Neural cell (in vitro differentiated cells): ENCODE measurements at regions not wholly inside any gene's neighbourhood (a gene's known extent, or its start where the extent isn't known, plus 50 kb on each side); places are given as distances from the start of the nearest gene placed in this dataset.

ENCODE experiments used
- H2AFZ ChIP-seq: fragments of 200-600, 300-800 bp; sonication (generic), shearing (Covaris generic); 2 replicates; pipeline ENCODE4 v1.6.0; 2014; ENCODE audit warnings: low read depth, mild to moderate bottlenecking, antibody characterized with exemption, low read length, moderate library complexity
- H3F3A ChIP-seq: fragments of 200-600 bp; shearing (Covaris generic); 2 replicates; pipeline ENCODE4 v1.6.1; 2016; ENCODE audit warnings: mild to moderate bottlenecking, moderate library complexity, mixed read lengths, antibody characterized with exemption, low read length; ENCODE audit not compliant: insufficient read depth, poor library complexity, severe bottlenecking
- H3K27ac ChIP-seq: fragments of 200-600, 300-800 bp; sonication (generic), shearing (Covaris generic); 2 replicates; pipeline ENCODE4 v1.5.1; 2014; ENCODE audit warnings: mild to moderate bottlenecking, low read length, moderate library complexity
- H3K27me3 ChIP-seq: fragments of 300-800, 200-600 bp; sonication (generic), shearing (Covaris generic); 2 replicates; pipeline ENCODE4 v1.6.0; 2014; ENCODE audit warnings: mild to moderate bottlenecking, low read depth, low read length, moderate library complexity; ENCODE audit not compliant: insufficient read depth
- H3K36me3 ChIP-seq: fragments of 300-800, 200-600 bp; sonication (generic), shearing (Covaris generic); 2 replicates; pipeline ENCODE4 v1.5.1; 2014; ENCODE audit warnings: mild to moderate bottlenecking, antibody characterized with exemption, low read length, moderate library complexity; ENCODE audit not compliant: insufficient read depth
- H3K4me2 ChIP-seq: fragments of 300-800, 200-600 bp; sonication (generic), shearing (Covaris generic); 2 replicates; pipeline ENCODE4 v1.6.0; 2014; ENCODE audit warnings: mild to moderate bottlenecking, low read length
- H3K4me3 ChIP-seq: fragments of 300-800, 200-600 bp; sonication (generic), shearing (Covaris generic); 2 replicates; pipeline ENCODE4 v1.5.1; 2014; ENCODE audit warnings: mild to moderate bottlenecking, low read length, moderate library complexity
- H3K79me2 ChIP-seq: fragments of 200-600 bp; shearing (Covaris generic); replicated peaks from 2 replicates; pipeline ENCODE4 v1.6.0; 2014; ENCODE audit warnings: mild to moderate bottlenecking, low read length, moderate library complexity; ENCODE audit not compliant: insufficient read depth
- H3K9ac ChIP-seq: fragments of 300-800, 200-600 bp; sonication (generic), shearing (Covaris generic); 2 replicates; pipeline ENCODE4 v1.6.1; 2016; ENCODE audit warnings: mild to moderate bottlenecking, low read length, mixed read lengths
- H3K9me2 ChIP-seq: fragments of 200-600 bp; shearing (Covaris generic); 2 replicates; pipeline ENCODE4 v1.6.1; 2016; ENCODE audit warnings: mild to moderate bottlenecking, low read length, mixed read lengths; ENCODE audit not compliant: insufficient read depth
- H3K9me3 ChIP-seq: fragments of 200-600, 300-800 bp; sonication (generic), shearing (Covaris generic); 2 replicates; pipeline ENCODE4 v1.6.1; 2016; ENCODE audit warnings: mild to moderate bottlenecking, mixed run types, low read length, moderate library complexity, mixed read lengths
- H4K20me1 ChIP-seq: fragments of 200-600 bp; shearing (Covaris generic); 2 replicates; pipeline ENCODE4 v1.6.1; 2016; ENCODE audit warnings: mild to moderate bottlenecking, mixed run types; ENCODE audit not compliant: insufficient read depth
- EP300 ChIP-seq: fragments of 450-650 bp; conservative IDR thresholded peaks from 2 replicates; pipeline ENCODE4 v1.6.1; 2014; ENCODE audit warnings: antibody characterized with exemption, mild to moderate bottlenecking, moderate library complexity; ENCODE audit not compliant: poor library complexity, severe bottlenecking
- EZH2 ChIP-seq: fragments of 200-600, 300-800 bp; shearing (Covaris generic), sonication (generic); IDR thresholded peaks from 2 replicates; pipeline ENCODE4 v1.6.1; 2014; ENCODE audit warnings: antibody characterized with exemption, low read length, borderline replicate concordance, mild to moderate bottlenecking; ENCODE audit not compliant: insufficient read depth, poor library complexity, severe bottlenecking
- MXI1 ChIP-seq: fragments of 450-650 bp; conservative IDR thresholded peaks from 2 replicates; pipeline ENCODE4 v1.6.1; 2014; ENCODE audit warnings: antibody characterized with exemption, mild to moderate bottlenecking; ENCODE audit not compliant: poor library complexity, severe bottlenecking
- POLR2AphosphoS5 ChIP-seq: IDR thresholded peaks from 2 replicates; pipeline ENCODE4 v1.6.1; 2012
- RAD21 ChIP-seq: fragments of 450-650 bp; conservative IDR thresholded peaks from 2 replicates; pipeline ENCODE4 v1.6.1; 2014; ENCODE audit warnings: antibody characterized with exemption, mild to moderate bottlenecking, moderate library complexity
- SMC3 ChIP-seq: fragments of 450-650 bp; conservative IDR thresholded peaks from 2 replicates; pipeline ENCODE4 v1.6.1; 2014; ENCODE audit warnings: antibody characterized with exemption, mild to moderate bottlenecking, moderate library complexity; ENCODE audit not compliant: poor library complexity
- TAF1 ChIP-seq: IDR thresholded peaks from 2 replicates; pipeline ENCODE4 v1.6.1; 2012; ENCODE audit warnings: low read depth
- TF ChIP-seq, protein P1 (sequence below): IDR thresholded peaks from 2 replicates; pipeline ENCODE4 v1.6.1; 2012; ENCODE audit warnings: borderline replicate concordance
- TF ChIP-seq, protein P2 (sequence below): fragments of 450-650 bp; IDR thresholded peaks from 2 replicates; pipeline ENCODE4 v1.5.1; 2014; ENCODE audit warnings: antibody characterized with exemption, mild to moderate bottlenecking, moderate library complexity; ENCODE audit not compliant: poor library complexity, severe bottlenecking

DNA sequence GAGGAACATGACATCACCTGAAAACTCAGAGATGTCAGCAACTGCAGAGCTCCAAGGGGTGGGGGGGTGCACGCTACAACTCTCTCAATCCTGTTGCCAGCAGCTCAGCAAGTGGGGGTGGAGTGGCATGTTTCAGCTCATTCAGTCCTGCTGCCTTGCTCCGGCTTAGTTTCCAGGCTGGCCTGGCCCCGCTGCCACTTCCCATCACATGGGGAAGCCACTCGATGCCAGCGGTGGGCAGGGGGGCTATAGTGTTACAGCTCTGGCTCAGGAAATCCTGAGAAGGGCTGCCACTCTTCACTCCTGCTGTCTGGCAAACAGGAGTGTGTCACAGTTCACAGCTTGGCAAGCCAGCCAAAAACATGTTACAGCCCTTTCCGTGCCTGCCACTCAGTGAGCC is 356.5 kb upstream of the GULP1 start:
- Histone ChIP-seq H3K27ac (no peak overlapping the region), H3K79me2 (no peaks in the 10 kb centered on the region), H3F3A (no peaks in the 10 kb centered on the region), H3K9ac (no peak overlapping the region), H2AFZ (no peak overlapping the region), H3K9me2 (no peaks in the 10 kb centered on the region), H3K27me3 (no peaks in the 10 kb centered on the region), H3K4me3 (no peak overlapping the region), H3K36me3 (no peaks in the 10 kb centered on the region), H4K20me1 (no peaks in the 10 kb centered on the region), H3K9me3 (no peaks in the 10 kb centered on the region), H3K4me2 (no peak overlapping the region)
- TF ChIP-seq POLR2AphosphoS5 (no peak), TAF1 (no peak), MXI1 (no peak), EZH2 (no peak), SMC3 (no peak), RAD21 (no peak), EP300 (no peak)
- TF ChIP-seq, protein P1, sequence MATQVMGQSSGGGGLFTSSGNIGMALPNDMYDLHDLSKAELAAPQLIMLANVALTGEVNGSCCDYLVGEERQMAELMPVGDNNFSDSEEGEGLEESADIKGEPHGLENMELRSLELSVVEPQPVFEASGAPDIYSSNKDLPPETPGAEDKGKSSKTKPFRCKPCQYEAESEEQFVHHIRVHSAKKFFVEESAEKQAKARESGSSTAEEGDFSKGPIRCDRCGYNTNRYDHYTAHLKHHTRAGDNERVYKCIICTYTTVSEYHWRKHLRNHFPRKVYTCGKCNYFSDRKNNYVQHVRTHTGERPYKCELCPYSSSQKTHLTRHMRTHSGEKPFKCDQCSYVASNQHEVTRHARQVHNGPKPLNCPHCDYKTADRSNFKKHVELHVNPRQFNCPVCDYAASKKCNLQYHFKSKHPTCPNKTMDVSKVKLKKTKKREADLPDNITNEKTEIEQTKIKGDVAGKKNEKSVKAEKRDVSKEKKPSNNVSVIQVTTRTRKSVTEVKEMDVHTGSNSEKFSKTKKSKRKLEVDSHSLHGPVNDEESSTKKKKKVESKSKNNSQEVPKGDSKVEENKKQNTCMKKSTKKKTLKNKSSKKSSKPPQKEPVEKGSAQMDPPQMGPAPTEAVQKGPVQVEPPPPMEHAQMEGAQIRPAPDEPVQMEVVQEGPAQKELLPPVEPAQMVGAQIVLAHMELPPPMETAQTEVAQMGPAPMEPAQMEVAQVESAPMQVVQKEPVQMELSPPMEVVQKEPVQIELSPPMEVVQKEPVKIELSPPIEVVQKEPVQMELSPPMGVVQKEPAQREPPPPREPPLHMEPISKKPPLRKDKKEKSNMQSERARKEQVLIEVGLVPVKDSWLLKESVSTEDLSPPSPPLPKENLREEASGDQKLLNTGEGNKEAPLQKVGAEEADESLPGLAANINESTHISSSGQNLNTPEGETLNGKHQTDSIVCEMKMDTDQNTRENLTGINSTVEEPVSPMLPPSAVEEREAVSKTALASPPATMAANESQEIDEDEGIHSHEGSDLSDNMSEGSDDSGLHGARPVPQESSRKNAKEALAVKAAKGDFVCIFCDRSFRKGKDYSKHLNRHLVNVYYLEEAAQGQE = no peak
- TF ChIP-seq, protein P2, sequence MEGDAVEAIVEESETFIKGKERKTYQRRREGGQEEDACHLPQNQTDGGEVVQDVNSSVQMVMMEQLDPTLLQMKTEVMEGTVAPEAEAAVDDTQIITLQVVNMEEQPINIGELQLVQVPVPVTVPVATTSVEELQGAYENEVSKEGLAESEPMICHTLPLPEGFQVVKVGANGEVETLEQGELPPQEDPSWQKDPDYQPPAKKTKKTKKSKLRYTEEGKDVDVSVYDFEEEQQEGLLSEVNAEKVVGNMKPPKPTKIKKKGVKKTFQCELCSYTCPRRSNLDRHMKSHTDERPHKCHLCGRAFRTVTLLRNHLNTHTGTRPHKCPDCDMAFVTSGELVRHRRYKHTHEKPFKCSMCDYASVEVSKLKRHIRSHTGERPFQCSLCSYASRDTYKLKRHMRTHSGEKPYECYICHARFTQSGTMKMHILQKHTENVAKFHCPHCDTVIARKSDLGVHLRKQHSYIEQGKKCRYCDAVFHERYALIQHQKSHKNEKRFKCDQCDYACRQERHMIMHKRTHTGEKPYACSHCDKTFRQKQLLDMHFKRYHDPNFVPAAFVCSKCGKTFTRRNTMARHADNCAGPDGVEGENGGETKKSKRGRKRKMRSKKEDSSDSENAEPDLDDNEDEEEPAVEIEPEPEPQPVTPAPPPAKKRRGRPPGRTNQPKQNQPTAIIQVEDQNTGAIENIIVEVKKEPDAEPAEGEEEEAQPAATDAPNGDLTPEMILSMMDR = no peak

DNA sequence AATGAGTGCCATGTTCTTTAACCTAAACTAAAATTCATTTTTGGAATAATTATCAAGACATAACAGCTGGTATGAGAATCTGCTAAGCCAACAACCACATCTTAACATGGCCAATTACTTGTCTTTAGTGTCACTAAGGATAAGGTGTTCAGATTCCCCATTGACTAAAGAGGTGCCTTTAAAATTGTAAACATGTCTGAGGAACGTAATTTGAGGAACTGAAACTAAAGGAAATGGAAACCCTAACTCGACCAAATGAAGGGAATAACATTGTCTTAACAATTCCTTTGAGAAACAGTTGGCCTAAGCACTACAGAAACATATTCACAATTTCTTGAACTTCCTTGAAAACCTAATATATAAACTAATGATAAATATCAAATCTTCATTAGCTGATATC is 355.4 kb upstream of the GULP1 start:
- Histone ChIP-seq H3K4me3 (no peak overlapping the region), H3K9ac (no peak overlapping the region), H3K27ac (no peak overlapping the region), H3K9me2 (no peaks in the 10 kb centered on the region), H3K27me3 (no peaks in the 10 kb centered on the region), H2AFZ (no peak overlapping the region), H3F3A (no peaks in the 10 kb centered on the region), H3K4me2 (no peak overlapping the region), H3K36me3 (no peaks in the 10 kb centered on the region), H3K9me3 (no peaks in the 10 kb centered on the region), H4K20me1 (no peaks in the 10 kb centered on the region), H3K79me2 (no peaks in the 10 kb centered on the region)
- no peak for TF ChIP-seq POLR2AphosphoS5
- no peak for TF ChIP-seq RAD21
- no peak for TF ChIP-seq EP300
- TF ChIP-seq, protein P1 = no peak
